SW 1271 (cell line): ENCODE measurements at regions not wholly inside any gene's neighbourhood (a gene's known extent, or its start where the extent isn't known, plus 50 kb on each side); places are given as distances from the start of the nearest gene placed in this dataset.
"Not testable (repeated sequence)": the region's sequence is repeated elsewhere in the genome, so short reads cannot be mapped to it uniquely, and the experiment has no call there.

Experiments
- DNase-seq, 2 experiments: peaks; one replicate each; lab custom pipeline; 2025; lab: John Stamatoyannopoulos, UW

DNA sequence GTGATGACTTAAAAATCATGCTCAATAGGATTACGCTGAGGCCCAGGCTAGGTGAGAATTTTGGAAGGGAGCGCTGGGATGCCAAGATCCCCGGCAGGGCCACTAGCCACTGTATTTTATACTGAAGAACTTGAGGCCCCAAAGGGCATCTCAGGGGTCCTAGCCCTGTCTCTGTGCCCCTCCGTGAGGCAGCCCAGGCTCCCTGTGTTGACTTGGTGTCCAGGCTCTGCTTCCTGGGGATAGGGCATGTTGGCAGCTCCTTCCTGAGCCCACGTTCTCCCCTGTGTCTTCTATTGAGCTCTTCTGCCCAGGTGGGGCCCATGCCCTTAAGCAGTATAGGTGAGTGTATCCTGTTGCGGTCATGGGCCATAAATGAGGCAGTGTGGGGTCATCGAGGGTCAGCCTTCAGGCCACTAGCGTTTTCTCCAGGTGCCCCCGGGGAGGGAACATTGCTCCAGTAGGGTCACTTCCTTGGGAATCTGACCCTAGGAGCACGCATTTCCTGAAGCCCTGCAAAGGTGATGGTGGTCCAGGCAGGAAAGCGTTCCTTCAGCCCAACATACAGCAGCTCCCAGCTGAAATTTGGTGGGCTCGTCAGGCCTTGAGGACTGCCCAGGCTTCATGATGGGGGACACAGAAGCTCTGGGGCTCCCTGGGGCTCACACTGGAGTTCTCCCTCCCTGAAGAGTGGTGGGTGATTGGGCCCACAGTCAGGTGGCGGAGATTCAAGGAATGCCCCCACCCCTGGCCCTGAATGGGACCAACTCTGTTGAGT lies 189.4 kb downstream of the UBE3A start:
- no peak for DNase-seq

DNA sequence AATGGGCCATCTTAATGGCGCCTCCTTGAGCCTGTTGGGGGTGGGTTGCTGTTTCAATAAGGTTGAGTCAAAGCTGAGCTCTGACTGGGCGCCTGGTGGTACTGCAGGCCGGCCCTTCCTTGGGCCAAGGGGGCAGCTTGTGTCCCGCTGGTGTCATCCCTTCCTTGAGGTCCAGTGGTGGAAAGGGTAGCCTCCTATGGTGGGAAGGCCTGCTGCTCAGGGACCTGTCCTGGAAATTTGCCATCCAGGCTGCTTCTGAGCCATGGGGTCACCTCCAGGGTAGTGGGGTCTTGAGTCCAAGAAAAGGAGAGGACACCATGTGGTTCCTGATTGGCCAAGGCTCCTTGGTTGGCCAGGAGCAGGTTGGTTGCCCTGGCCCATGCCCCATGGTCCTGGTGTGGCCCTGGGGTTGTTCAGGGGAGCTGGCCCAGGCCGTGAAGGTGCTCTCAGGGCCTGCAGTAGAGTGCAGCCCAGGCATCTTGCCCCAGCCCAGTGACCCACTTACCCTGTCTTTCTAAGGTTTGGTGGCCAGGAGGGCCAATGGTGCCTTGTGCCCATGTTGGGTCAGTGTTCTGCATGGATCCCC lies 188.7 kb downstream of the UBE3A start:
- DNase-seq, result no peak

DNA sequence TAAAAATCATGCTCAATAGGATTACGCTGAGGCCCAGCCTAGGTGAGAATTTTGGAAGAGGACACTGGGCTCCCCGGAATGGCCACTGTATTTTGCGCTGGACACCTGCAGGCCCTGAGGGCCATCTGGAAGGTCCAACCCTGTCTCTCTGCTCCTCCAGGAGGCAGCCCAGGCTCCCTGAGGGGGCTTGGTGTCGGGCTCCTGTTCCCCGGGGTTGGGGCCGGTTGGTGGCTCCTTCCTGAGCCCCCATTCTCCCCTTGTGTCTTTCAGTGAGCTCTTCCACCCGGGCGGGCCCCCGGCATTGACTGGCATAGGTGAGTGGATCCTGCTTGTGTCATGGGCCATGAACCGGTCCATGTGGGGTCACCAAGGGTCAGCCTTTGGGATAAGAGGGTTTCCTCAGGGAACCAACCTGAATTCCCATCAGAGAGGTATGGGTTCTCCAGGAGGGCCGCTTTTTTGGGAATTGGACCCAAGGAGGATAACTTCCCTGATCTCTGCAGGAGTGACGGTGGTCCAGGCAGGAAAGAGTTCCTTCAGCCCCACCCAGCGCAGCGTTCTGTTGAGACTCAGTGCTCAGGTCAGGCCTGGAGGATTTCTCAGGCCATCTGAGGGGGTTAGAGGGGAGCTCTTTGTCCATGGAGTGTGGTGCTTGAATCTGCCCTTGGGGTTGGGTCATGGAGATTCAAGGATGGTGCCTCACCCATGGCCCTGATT lies 187.8 kb downstream of the UBE3A start:
- DNase-seq, result no peak

DNA sequence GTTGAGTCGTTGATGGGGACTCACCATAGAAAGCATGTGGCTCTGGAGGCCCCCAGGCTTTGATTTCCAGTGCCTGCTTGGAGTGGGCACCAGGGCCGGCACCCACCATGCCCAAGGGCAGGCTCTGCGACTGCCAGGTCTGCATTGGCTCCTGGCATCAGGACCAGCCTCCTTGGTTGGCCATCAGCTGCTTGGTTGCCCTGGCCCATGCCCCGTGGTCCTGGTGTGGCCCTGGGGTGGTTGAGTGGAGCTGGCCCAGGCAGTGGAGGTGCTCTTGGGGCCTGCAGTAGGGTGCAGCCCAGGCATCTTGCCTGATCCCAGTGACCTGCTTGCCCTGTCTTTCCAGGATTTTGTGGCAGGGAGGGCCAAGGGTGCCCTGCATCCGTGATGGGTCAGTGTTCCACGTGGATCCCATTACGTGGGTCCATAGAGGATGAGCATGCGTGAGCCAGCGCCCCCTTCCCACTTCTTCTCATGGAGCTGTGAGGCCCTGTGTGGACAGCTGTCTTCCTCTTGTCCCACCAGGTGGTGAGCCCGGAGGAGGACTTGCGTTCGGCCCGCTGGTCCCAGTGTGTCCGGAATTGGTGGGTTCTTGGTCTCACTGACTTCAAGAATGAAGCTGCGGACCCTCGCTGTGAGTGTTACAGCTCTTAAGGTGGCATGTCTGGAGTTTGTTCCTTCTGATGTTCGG lies 187.0 kb downstream of the UBE3A start:
- no peak for DNase-seq

DNA sequence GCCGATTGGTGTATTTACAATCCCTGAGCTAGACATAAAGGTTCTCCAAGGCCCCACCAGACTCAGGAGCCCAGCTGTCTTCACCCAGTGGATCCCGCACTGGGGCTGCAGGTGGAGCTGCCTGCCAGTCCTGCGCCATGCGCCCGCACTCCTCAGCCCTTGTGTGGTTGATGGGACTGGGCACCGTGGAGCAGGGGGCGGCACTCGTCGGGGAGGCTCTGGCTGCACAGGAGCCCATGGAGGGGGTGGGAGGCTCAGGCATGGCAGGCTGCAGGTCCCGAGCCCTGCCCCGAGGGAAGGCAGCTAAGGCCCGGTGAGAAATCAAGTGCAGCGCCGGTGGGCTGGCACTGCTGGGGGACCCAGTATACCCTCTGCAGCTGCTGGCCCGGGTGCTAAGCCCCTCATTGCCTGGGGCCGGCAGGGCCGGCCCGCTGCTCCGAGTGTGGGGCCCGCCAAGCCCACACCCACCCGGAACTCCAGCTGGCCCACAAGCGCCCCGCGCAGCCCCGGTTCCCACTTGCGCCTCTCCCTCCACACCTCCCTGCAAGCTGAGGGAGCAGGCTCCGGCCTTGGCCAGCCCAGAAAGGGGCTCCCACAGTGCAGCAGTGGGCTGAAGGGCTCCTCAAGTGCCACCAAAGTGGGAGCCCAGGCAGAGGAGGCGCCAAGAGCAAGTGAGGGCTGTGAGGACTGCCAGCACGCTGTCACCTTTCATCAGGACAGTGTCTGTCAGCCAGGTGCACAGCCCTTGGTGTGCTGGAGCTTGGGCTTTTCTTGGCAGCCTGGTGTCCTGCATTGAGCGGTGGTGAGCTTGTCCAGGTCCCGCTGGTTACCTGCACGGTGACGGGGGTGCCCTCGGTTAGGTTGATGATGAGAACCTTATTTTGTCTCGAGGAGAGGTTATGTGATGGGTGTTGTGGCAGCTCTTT lies 185.5 kb downstream of the UBE3A start:
- not testable (repeated sequence) for DNase-seq

DNA sequence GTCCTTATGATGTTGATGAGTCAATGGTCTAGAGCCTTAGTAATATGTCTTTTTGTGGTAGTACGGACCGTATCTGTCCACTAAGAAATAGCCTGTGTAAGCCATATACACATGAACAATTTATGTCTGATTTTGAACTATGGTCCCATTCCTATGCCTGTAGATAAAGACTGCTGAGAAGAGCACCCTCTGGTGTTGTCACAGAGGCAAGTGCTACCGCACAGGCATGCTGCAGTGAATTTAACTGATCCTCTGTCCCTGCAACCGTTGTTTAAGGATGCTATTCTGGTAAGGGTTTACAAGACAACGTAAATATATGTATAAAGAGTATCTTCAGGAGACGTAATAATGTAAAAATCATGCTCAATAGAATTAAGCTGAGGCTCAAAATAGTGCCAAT lies 170.7 kb downstream of the UBE3A start:
- DNase-seq, result no peak
